Endothelial cell of umbilical vein (primary cell): ENCODE measurements at regions not wholly inside any gene's neighbourhood (a gene's known extent, or its start where the extent isn't known, plus 50 kb on each side); places are given as distances from the start of the nearest gene placed in this dataset.

Experiments used
- BruUV-seq: library from RNA; stranded (reverse); fragments of 400-500 nt; replicated peaks from 2 replicates; lab custom pipeline; 2021; lab: Mats Ljungman, UMichigan
- CTCF ChIA-PET: fragments of 300-600, 350-600 bp; sonication (Branson Sonifier 250); formaldehyde crosslinking; loops from one replicate; lab custom pipeline; 2021; ENCODE audit warnings: antibody characterized with exemption, inconsistent platforms; lab: Charles Lee
- POLR2A ChIA-PET: fragments of 300-600, 350-600 bp; sonication (Branson Sonifier 250); formaldehyde crosslinking; loops from one replicate; lab custom pipeline; 2021; ENCODE audit warnings: antibody characterized with exemption, inconsistent platforms; lab: Charles Lee
- DNase-seq: peaks from one replicate; pipeline ENCODE4 v3.0.0-alpha.2; 2011; ENCODE audit warnings: low read depth, low spot score
- FAIRE-seq: peaks from 2 replicates; lab custom pipeline; 2011; peaks lifted over from hg19 to GRCh38; lab: Jason Lieb, UNC
- H2AFZ ChIP-seq: 2 replicates; pipeline ENCODE4 v1.6.0; 2012; ENCODE audit warnings: low read depth, low read length, control low read depth, inconsistent platforms
- H3K27ac ChIP-seq: 2 replicates; pipeline ENCODE4 v1.5.1; 2011; ENCODE audit warnings: low read depth, mild to moderate bottlenecking, control low read depth, low read length, moderate library complexity; ENCODE audit not compliant: insufficient read depth
- H3K27me3 ChIP-seq, 2 experiments: 2 replicates each; pipeline versions ENCODE4 v1.6.0 to v1.6.1; 2011; ENCODE audit warnings: low read length in 2 of 2, mixed read lengths in 1 of 2; ENCODE audit not compliant: control insufficient read depth in 2 of 2, insufficient read depth in 2 of 2
- H3K36me3 ChIP-seq, 2 experiments: 2 replicates in 1 of 2; 3 replicates in 1 of 2; pipeline ENCODE4 v1.5.1; 2011; ENCODE audit warnings: low read length in 2 of 2, mild to moderate bottlenecking in 1 of 2, moderate library complexity in 1 of 2; ENCODE audit not compliant: control insufficient read depth in 2 of 2, insufficient read depth in 2 of 2; ENCODE audit errors: extremely low read depth in 1 of 2
- H3K4me1 ChIP-seq: 3 replicates; pipeline ENCODE4 v1.5.1; 2011; ENCODE audit warnings: mild to moderate bottlenecking, low read length; ENCODE audit not compliant: control insufficient read depth, insufficient read depth; ENCODE audit errors: extremely low read depth
- H3K4me2 ChIP-seq: 2 replicates; pipeline ENCODE4 v1.6.1; 2011; ENCODE audit warnings: low read length, control low read depth, mixed read lengths; ENCODE audit not compliant: insufficient read depth
- H3K4me3 ChIP-seq, 3 experiments: fragments of 200-600 bp in 1 of 3; sonication (generic), shearing (Covaris generic) in 1 of 3; replicated peaks in 1 of 3; 2 replicates each; pipeline ENCODE4 v1.5.1; 2011 to 2016; ENCODE audit warnings: control low read depth in 3 of 3, low read length in 3 of 3, mild to moderate bottlenecking in 2 of 3, inconsistent platforms in 1 of 3, low read depth in 1 of 3, moderate library complexity in 1 of 3; ENCODE audit not compliant: insufficient read depth in 1 of 3
- H3K79me2 ChIP-seq: 2 replicates; pipeline ENCODE4 v1.6.0; 2012; ENCODE audit warnings: low read length, inconsistent platforms; ENCODE audit not compliant: control insufficient read depth, insufficient read depth
- H3K9ac ChIP-seq: replicated peaks from 2 replicates; pipeline ENCODE3; 2011; ENCODE audit warnings: low read length, control low read depth; ENCODE audit not compliant: insufficient read depth; ENCODE audit errors: extremely low read depth
- H3K9me1 ChIP-seq: replicated peaks from 3 replicates; pipeline ENCODE4 v1.6.0; 2011; ENCODE audit warnings: mild to moderate bottlenecking, low read length; ENCODE audit not compliant: control insufficient read depth, insufficient read depth; ENCODE audit errors: extremely low read depth
- H3K9me3 ChIP-seq: replicated peaks from 2 replicates; pipeline ENCODE4 v1.5.1; 2012; ENCODE audit warnings: low read length, inconsistent platforms; ENCODE audit not compliant: control insufficient read depth, insufficient read depth
- H4K20me1 ChIP-seq: replicated peaks from 2 replicates; pipeline ENCODE3; 2011; ENCODE audit warnings: mild to moderate bottlenecking, low read length; ENCODE audit not compliant: control insufficient read depth, insufficient read depth; ENCODE audit errors: extremely low read depth
- EZH2 ChIP-seq: IDR thresholded peaks from 2 replicates; pipeline ENCODE4 v1.6.1; 2012; ENCODE audit warnings: borderline replicate concordance, low read depth, mild to moderate bottlenecking, moderate library complexity, low read length, inconsistent platforms; ENCODE audit not compliant: severe bottlenecking
- FOS ChIP-seq: IDR thresholded peaks from 2 replicates; pipeline ENCODE4 v1.6.1; 2011; ENCODE audit warnings: mild to moderate bottlenecking, low read length, moderate library complexity, borderline replicate concordance; ENCODE audit not compliant: insufficient read depth
- GATA2 ChIP-seq: IDR thresholded peaks from 2 replicates; pipeline ENCODE4 v1.7.0; 2011; ENCODE audit warnings: low read depth, mild to moderate bottlenecking, moderate library complexity, mixed read lengths, low read length; ENCODE audit not compliant: insufficient read length, insufficient read depth
- JUN ChIP-seq: IDR thresholded peaks from 2 replicates; pipeline ENCODE4 v1.6.1; 2011; ENCODE audit warnings: borderline replicate concordance, low read depth; ENCODE audit not compliant: insufficient read length, insufficient read depth
- MYC ChIP-seq: IDR thresholded peaks from one replicate; pipeline ENCODE4 v1.6.1; 2011; ENCODE audit warnings: mild to moderate bottlenecking, low read depth, low read length
- POLR2A ChIP-seq: IDR thresholded peaks from 2 replicates; pipeline ENCODE4 v1.6.1; 2012; ENCODE audit warnings: low read depth, mild to moderate bottlenecking, control low read depth, low read length
- POLR2AphosphoS5 ChIP-seq: IDR thresholded peaks from 2 replicates; pipeline ENCODE4 v1.6.1; 2012; ENCODE audit warnings: low read depth, mild to moderate bottlenecking, control low read depth, low read length, moderate library complexity; ENCODE audit not compliant: insufficient read depth
- dilution Hi-C: fragments of 300-500 bp; cut with MboI; formaldehyde crosslinking; loops from one replicate; pipeline ENCODE4 v1.15.0; 2019; ENCODE audit warnings: low sequenced_read_pairs; ENCODE audit not compliant: extremely low pct_ligation_motif_present
- intact Hi-C: fragments of 100-400 bp; cut with micrococcal nuclease; formaldehyde crosslinking; loops from one replicate; pipeline ENCODE4 v1.10.0; 2022
- TF ChIP-seq, protein P1 (sequence below), 2 donors: IDR thresholded peaks; 1 replicate in 1 of 2; 2 replicates in 1 of 2; pipeline ENCODE4 v1.5.1; 2011; ENCODE audit warnings: low read length in 2 of 2, mild to moderate bottlenecking in 2 of 2, moderate library complexity in 2 of 2, control low read depth in 1 of 2, inconsistent platforms in 1 of 2, low read depth in 1 of 2; ENCODE audit not compliant: insufficient read depth in 1 of 2; ENCODE audit errors: extremely low read depth in 1 of 2
- TF ChIP-seq, protein P2 (sequence below): IDR thresholded peaks from 2 replicates; pipeline ENCODE4 v1.6.1; 2011; ENCODE audit not compliant: insufficient read depth, insufficient read length

DNA sequence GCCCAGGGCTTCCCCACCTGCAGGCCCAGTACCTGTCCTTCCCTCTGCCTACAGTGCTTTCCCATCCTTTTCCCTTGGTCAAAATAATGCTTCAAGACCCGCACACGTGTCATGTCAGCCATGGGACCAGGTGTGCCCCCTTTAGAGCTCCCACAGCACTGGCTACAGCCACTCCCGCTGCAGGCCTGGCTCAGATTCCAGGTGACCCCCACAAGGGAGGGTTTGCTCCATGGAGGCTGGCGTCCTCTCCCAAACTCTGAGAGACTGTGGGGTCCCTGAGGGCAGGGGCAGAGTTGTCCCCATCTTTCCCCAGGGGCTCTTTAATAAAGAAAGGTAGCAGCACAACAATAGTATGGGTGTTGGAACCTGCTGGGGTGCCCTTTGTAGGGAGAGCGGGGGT is 66.4 kb upstream of the RUNX3 start:
- Histone ChIP-seq H4K20me1 (no peaks in the 10 kb centered on the region), H3K4me2 (no peak overlapping the region), H3K27ac (no peak overlapping the region), H3K79me2 (no peaks in the 10 kb centered on the region), H3K9me3 (no peaks in the 10 kb centered on the region), H3K4me1 (no peaks in the 10 kb centered on the region), H3K36me3 (no peaks in the 10 kb centered on the region), H3K27me3 (no peaks in the 10 kb centered on the region), H3K9me1 (no peaks in the 10 kb centered on the region), H2AFZ (no peak overlapping the region), H3K9ac (no peak overlapping the region), H3K4me3 (no peak overlapping the region)
- no TSS peak for BruUV-seq
- DNase-seq (no peak), FAIRE-seq (no peak)
- ChIA-PET POLR2A (no interaction called here), CTCF (no interaction called here)
- TF ChIP-seq EZH2 (no peak), JUN (no peak), POLR2AphosphoS5 (no peak), MYC (no peak), GATA2 (no peak), POLR2A (no peak), FOS (no peak)
- TF ChIP-seq, protein P1, sequence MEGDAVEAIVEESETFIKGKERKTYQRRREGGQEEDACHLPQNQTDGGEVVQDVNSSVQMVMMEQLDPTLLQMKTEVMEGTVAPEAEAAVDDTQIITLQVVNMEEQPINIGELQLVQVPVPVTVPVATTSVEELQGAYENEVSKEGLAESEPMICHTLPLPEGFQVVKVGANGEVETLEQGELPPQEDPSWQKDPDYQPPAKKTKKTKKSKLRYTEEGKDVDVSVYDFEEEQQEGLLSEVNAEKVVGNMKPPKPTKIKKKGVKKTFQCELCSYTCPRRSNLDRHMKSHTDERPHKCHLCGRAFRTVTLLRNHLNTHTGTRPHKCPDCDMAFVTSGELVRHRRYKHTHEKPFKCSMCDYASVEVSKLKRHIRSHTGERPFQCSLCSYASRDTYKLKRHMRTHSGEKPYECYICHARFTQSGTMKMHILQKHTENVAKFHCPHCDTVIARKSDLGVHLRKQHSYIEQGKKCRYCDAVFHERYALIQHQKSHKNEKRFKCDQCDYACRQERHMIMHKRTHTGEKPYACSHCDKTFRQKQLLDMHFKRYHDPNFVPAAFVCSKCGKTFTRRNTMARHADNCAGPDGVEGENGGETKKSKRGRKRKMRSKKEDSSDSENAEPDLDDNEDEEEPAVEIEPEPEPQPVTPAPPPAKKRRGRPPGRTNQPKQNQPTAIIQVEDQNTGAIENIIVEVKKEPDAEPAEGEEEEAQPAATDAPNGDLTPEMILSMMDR (IDR thresholded peaks at IDR 0.05; ENCODE audit: extremely low read depth in 1 of 2, insufficient read depth in 1 of 2, low read depth in 1 of 2, low read length in 2 of 2), result no peak
- TF ChIP-seq, protein P2, sequence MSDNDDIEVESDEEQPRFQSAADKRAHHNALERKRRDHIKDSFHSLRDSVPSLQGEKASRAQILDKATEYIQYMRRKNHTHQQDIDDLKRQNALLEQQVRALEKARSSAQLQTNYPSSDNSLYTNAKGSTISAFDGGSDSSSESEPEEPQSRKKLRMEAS, result no peak
- dilution Hi-C loops (no loop called here), intact Hi-C loops (no loop called here)
